GM18868 (cell line): ENCODE measurements at regions not wholly inside any gene's neighbourhood (a gene's known extent, or its start where the extent isn't known, plus 50 kb on each side); places are given as distances from the start of the nearest gene placed in this dataset.
"Not testable (repeated sequence)": the region's sequence is repeated elsewhere in the genome, so short reads cannot be mapped to it uniquely, and the experiment has no call there.

Source experiments
- ATAC-seq: cut with Tn5 transposase; IDR thresholded peaks from one replicate; pipeline ENCODE4 v1.9.1; 2021; ENCODE audit warnings: mild to moderate bottlenecking, moderate library complexity; ENCODE audit not compliant: unreplicated experiment

DNA sequence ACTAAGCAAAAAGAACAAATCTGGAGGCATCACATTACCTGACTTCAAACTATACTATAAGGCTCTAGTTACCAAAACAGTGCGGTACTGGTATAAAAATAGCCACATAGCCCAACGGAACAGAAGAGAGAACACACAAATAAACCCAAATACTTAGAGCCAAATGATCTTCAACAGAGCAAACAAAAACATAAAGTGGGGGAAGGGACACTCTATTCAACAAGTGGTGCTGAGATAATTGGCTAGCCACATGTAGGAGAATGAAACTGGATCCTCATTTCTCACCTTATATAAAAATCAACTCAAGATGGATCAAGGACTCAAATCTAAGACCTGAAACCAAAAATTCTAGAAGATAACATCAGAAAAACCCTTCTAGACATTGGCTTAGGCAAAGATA is 89.9 kb upstream of the ZNF608 start:
- not testable (repeated sequence) for ATAC-seq

DNA sequence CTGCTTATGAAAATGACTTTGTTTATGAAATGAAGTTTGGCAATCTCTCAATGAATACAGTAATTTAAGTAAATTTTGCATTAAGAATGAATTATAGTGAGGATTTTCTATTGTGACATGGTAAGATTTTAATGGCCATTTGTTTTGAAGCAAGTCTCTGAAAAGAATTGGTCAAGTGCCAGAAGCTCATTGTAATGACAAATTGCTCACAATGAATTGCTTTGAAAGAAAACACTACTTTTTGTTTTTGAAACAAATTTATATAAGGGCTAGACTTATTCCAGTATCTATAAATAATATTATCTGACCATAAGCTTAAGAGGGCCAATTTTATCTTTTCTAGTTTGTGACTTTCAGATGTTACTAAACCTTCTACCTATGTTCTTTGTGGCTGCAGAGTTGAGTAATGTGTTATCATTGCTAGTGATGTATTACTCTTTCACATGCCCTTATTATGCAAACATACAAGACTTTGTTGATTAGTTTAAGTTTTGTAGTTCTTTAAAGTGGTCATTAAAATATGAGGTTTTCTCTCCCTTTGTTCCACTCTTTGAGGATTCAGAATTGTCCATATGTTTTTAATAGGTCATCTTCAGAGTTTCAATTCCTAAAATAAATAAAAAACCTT is 93.0 kb upstream of the ZNF608 start:
- ATAC-seq, result no peak

DNA sequence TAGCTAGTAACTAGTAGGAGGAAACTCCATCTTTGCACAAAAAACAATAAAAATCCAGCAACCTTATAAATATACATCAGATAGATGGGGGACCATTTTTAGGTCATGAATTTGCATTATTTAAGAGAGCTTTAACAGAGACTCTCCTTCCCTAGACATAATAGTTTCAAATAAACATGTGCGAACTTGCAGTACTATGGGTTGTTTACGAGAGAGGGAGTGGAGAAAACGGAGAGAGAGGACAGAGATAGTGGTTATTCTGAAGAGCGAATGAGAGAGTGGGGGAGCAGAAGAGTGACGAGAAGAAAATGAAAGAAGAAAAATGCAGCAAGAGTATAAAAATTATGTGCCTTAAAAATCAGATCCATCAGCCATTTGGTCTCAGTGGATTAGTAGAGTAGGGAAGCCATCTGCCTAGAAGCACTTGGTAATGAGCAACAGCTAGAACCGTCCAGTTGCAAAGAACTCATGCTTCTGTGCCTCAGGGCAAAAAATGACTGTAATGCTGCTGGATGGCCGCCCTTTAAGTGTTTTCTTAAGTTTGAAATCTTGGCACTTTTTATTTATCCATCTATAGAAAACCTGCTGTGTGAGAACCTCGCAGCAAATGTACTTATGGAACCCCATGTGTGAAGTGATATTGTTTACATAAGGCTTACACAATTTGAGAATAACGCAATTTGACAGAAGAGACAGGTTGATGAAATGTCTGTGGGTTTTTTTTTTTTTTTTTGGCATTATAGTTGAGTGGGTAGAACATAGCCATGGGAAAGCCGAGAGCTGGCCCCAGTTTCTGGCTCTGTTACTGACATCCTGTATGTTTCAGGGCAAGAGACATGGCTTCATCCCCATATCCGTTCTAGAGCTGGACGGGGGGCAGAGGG is 95.6 kb upstream of the ZNF608 start:
- no peak for ATAC-seq

- no peak for ATAC-seq
Observed at GRCh38 chr5:124842725-124843595, 96.5 kb upstream of the ZNF608 start.

- no peak for ATAC-seq
Observed at GRCh38 chr5:124843596-124843899, 97.1 kb upstream of the ZNF608 start.

- no peak for ATAC-seq
Observed at GRCh38 chr5:124844371-124844920, 98.0 kb upstream of the ZNF608 start.

DNA sequence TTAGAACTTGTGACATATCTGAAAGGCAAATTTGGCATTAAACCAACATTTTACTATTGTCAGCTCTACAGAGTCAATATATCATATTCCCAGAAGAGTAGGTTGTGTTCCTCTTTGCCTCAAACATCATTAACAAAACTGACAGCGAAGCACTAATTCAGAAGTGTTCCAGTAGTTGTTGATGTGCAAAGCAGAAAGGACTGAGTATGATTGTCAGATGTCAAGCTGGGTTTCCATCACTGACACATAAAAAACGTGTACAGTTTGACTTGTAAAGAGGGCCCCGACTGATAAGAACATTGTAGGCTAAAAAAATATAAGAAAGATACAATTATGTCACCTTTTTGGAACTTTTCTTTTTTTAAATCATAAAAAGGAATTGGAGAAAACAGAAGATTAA is 101.5 kb upstream of the ZNF608 start:
- no peak for ATAC-seq

DNA sequence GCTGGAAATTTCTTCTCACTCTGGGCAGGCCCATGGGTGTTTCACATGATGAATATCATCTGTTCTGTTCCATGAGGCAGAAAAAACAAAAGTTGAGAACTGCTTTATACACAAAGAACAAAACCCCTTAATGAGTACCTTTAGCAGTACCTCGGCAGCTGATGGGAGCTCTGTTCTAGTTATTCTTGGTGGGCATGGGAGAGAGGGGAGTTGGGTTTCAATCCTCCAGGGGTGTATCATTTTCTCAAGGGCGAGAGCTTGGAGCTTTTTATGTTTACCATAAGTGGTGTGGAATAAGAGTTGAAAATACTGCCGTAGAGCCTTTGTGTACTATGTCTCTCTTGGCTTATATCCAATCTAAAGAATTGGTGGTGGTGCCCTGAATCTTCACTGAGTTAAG is 103.3 kb upstream of the ZNF608 start:
- no peak for ATAC-seq

DNA sequence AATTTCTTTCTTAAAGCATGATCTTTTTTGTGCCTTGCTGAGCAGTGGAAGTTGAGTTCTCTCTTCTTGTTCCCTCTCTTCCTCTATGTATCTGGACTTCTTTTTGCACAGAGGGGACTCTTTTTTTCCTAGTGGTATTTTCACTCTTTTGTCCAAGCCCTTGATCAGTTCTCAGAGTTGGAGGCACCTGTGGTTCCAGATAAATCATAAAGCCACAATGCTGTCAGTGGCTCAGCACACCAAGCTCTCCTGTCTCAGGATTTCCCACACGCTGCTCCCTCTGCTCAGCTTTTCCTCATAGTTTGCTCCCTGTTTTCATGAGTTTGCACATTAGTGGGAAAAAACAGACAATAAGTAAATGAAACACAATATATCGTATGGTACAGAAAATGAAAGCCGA is 110.3 kb upstream of the ZNF608 start:
- ATAC-seq, result no peak

GRCh38 chr5:124858612-124859011 is 112.2 kb upstream of the ZNF608 start:
- ATAC-seq, result no peak

GRCh38 chr5:124859027-124859426 is 112.6 kb upstream of the ZNF608 start:
- no peak for ATAC-seq

DNA sequence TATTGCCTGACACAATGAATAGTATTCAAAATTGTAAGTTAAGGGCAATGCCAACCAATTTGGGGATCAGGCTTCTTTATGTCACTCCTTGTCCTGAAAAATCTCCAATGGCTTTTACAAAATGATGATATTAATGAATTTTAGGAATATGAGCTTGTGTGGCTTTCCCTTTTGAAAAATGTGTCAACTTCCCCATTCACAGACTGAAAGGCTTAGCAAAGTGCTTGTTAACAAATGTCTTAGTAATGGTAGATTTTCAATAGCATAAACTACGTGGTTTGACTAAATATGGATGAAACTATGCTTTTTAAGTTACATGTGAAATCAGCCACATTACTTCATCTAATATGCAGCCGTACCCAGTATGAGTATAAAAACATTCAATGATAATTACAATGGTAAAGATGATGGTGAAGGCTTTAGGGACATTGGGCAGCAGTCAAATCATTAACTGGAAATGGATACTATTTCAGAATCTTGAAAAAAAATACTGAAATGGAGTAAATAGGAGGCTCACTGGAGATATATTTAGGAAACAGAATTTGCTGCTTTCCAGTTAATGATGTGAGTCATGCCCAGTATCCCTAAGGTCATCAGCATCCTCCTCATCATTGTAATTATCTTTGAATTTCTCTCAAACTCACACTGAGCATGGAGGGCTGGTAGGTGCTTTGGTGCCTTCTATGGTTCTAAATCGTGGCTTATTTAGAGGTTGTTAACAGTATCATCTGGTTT is 113.3 kb upstream of the ZNF608 start:
- no peak for ATAC-seq

DNA sequence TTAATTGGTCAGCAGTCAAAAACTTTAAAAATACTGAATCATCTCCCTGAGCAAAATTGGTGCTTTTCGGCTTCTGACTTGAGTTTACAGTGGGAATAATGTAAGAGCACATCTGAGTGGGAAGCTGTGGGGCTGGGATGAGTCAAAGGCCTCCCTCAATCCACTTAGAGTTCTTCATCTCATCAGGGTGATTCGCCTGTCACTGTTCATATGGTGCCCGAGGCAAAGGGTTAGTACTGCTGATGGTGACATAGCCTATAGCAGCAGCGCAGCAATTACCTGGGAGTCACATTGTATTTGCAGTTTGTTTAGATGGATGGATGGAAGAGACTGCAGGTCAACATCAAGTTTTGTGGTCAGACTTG is 113.8 kb upstream of the ZNF608 start:
- no peak for ATAC-seq

GRCh38 chr5:124865066-124865465 is 118.6 kb upstream of the ZNF608 start:
- ATAC-seq, result no peak

DNA sequence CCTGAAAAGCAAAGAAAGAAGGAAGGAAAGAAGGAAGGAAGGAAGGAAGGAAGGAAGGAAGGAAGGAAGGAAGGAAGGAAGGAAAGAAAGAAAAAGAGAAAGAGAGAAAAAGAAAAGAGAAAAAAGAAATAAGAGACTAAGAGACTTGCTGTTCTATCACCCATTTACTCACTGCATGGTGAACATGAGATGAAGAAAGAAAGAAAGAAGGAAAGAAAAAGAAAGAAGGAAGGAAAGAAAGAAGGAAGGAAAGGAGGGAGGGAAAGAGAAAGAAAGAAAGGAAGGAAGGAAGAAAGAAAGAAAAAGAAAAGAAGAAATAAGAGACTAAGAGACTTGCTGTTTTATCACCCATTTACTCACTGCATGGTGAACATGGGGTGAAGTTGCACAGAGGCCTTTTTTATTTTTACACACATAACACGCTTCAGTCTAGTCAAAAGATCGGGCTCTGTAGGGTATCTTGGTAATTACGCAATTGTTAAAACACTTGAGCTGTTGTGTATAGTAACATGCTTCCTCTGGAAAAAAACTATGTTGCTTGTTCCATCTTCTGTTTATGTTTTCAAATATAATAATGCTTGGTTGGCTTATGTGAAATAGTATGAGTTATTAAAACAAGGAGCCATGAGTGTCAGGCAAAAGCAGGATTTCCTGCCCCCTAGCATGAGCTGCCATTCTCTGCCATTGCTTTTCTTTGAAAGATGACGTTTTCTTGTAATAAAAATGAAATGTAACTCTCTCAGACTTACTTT is 119.3 kb upstream of the ZNF608 start:
- ATAC-seq, result no peak

DNA sequence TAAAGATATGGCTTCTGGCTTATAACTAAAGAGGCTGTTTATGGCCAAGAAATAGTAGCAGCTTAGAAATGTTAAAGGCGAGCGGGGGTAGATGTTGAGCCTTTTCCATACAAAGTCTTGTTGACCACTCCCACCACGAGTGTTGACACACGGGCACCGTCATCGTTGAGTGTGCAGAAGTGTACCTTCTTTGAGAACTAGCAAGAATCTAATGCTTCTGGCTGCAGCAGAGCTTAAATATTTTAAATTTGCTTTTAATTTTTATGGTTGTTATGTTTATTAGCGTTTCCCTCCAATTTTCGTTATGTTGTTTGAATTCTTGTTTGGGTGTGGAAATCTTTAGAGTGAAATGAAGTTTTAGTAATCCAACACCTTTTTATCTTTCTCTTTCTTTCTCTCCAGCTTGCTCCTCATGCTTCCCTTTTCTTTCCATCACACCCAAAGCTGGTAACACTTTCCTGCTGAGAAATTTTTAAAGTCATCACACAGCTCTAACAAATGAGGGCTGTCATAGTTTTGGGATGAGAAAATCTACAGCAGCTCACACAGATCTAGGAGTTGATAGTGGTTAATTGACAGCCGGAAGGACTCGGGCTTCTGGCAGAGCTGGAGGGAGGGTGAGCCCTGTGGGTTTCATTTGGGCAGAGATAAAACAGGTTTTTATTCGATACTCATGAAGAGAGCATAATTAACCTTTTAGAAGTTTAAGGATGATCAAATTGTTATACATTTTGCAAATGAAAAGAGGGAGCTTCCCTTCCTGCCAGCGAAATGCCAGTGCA is 120.1 kb upstream of the ZNF608 start:
- ATAC-seq, result no peak

DNA sequence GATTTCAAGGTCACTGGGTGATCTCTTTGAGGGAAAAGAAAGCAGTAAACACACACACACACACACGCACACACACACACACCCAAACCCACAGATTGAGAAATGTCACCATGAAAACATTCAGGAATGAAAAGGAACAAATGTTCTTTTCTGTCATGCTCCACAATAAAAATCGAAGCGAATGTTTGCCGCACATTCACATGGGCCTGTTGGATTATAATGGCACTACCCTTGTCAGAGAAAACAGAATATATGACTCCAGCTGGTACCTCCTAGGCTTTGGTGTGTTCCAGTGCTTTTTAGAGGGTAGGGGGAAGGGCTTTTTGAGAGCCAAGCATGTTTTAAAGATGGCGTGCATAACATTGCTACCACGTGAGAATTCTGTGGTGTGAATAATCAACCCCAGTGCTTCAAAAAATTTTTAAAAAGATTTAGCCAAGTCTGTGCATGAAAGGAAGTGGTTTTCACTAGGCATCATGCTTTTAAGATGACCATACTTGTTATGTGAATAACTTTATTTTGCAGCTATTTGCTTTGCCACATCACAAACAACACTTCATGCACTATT is 120.8 kb upstream of the ZNF608 start:
- no peak for ATAC-seq

DNA sequence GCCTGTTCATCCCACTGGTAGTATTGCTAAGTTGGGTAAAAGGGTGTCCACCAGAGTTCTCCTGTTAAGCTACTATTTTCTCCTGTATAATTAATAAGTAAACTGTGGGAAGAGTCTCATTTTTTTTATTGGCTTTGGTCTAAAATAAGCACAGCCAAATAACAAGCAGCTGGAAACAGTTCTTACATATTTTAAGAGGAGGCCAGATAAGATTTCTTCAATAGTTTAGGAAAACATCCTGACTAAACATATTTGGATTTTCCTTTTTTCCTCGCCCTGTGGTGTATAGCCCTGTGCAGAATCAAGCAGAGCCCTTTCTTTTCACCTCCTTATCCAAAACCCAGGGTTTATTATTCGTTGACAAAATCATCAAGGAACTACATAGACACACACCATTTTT is 122.2 kb upstream of the ZNF608 start:
- no peak for ATAC-seq

DNA sequence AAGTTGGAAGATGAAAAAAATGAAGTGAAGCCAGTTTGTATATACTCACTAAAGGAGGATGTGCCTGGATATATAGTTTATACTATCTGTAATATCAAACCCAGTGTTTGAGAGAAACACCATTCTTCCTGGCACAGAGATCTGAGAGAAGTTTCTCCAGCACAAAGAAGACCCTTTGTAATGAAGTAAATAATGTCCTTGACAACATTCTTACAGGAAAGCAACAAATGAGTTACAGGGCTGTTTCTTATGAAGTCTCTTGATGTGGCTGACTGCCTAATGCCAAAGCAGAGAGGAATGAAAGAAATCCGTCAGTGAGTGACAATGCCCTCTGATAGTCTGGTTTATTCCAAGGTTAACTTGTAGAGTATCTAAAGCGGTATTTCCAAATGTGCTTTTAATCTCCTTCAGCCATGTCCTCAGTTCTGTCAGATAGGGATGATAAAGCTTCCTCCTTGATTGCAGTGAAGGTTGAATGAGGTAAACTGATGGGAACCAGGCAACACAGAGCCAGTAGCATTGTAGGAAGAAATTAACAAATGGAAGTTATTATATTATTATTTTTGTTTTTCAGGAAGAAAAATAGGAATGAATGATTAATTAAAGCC is 123.1 kb upstream of the ZNF608 start:
- ATAC-seq, result no peak
